Fibroblast of the aortic adventitia (primary cell): ENCODE measurements at regions not wholly inside any gene's neighbourhood (a gene's known extent, or its start where the extent isn't known, plus 50 kb on each side); places are given as distances from the start of the nearest gene placed in this dataset.

ENCODE experiments used
- DNase-seq: peaks from one replicate; pipeline ENCODE4 v3.0.0-alpha.2; 2010; ENCODE audit warnings: low read depth
- H3K4me3 ChIP-seq: 2 replicates; pipeline ENCODE4 v1.5.1; 2011; ENCODE audit warnings: low read depth, mild to moderate bottlenecking, control low read depth, low read length, moderate library complexity
- TF ChIP-seq, protein P1 (sequence below): IDR thresholded peaks from 2 replicates; pipeline ENCODE4 v1.5.1; 2011; ENCODE audit warnings: mild to moderate bottlenecking, low read length, control low read depth, inconsistent platforms; ENCODE audit not compliant: insufficient read depth

DNA sequence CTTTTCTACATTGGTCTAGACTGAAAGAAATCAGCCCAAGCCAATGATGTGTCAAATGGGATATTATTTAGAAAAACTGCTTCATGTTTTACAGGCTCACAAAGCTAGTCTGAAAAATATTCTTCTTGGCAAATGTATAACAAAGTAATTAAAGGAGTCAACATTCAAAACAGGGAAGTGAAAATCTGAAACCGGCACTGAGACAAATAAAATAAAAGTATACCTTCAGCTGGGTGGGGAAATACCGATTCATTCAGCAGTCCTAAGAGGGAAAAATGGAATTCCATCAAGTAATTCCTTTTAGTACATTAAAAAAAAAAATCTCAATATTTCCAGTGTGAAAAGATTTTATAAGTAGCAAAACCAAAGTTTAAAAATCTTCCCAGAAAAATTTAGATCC is 259.6 kb upstream of the SLC24A2 start:
- H3K4me3 ChIP-seq, result no peak overlapping the region
- no peak for DNase-seq
- TF ChIP-seq, protein P1, sequence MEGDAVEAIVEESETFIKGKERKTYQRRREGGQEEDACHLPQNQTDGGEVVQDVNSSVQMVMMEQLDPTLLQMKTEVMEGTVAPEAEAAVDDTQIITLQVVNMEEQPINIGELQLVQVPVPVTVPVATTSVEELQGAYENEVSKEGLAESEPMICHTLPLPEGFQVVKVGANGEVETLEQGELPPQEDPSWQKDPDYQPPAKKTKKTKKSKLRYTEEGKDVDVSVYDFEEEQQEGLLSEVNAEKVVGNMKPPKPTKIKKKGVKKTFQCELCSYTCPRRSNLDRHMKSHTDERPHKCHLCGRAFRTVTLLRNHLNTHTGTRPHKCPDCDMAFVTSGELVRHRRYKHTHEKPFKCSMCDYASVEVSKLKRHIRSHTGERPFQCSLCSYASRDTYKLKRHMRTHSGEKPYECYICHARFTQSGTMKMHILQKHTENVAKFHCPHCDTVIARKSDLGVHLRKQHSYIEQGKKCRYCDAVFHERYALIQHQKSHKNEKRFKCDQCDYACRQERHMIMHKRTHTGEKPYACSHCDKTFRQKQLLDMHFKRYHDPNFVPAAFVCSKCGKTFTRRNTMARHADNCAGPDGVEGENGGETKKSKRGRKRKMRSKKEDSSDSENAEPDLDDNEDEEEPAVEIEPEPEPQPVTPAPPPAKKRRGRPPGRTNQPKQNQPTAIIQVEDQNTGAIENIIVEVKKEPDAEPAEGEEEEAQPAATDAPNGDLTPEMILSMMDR, result no peak

GRCh38 chr9:20044686-20045085 is 255.8 kb upstream of the SLC24A2 start:
- TF ChIP-seq, protein P1, result no peak
- no peak for DNase-seq
- no peak overlapping the region for H3K4me3 ChIP-seq

- no peak for DNase-seq
- no peak overlapping the region for H3K4me3 ChIP-seq
- TF ChIP-seq, protein P1, result no peak
Observed at GRCh38 chr9:20043461-20043860, 254.6 kb upstream of the SLC24A2 start.

DNA sequence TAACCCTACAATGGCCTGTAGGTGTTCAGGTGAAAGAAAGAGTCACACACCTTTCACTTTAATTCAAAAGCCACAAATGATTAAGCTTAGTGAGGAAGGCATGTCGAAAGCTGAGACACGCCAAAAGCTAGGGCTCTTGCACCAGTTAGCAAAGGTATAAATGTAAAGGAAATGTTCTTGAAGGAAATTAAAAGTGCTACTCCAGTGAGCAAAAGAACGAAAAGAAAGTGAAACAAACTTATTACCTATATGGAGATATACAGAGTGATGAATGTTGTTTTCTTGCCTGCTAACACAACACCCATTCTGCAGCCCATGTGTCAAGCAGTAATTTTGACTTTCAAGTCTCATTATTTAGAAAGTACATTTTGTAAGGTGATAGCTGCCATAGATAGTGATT is 254.2 kb upstream of the SLC24A2 start:
- no peak overlapping the region for H3K4me3 ChIP-seq
- no peak for DNase-seq
- TF ChIP-seq, protein P1, result no peak

DNA sequence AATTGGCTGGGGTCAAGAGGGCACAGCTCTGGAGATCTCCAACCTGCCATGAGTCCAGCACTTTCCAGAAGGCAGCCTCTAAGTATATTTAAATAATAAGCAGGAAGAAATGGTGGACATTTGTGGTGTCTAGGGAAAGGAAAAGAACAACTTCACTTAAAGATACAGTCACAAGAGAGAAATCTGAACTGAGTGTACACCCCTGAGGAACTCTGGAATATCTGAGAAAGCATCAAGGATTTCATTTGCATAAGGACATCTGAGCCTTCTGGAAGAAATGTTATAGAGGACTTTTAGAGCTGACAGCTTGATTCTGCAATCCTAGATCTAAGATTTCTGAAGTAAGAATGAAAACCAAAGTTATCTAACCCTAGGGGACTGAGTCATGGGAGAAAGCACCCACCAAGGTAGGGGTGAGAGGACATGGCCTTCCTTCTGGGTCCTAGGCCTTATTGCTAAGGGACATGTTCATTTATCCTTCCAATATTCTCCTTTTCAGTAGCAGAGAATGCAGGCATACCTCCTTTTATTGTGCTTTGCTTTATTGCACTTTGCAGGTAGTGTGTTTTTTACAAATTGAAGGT is 253.4 kb upstream of the SLC24A2 start:
- TF ChIP-seq, protein P1, result no peak
- H3K4me3 ChIP-seq, result no peak overlapping the region
- DNase-seq, result no peak

DNA sequence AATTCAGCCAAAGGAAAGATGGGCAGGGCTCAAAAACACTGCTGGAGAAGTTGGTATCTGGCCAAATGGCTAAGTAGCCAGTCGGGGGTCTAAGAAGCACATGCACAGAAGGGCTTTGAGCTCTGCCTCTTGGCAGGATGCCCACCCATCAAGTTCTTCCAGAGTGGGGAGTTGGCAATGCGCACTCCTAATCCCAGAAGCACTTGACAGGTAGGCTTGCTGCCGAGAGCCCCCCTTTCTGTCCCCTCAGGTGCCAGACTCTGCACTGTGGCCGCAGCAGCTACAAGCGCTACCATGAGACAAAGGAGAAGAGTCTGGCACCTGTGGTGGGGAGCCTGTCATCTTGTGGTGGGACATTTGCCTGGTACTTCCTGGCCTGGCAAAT is 252.9 kb upstream of the SLC24A2 start:
- H3K4me3 ChIP-seq, result no peak overlapping the region
- TF ChIP-seq, protein P1, result no peak
- no peak for DNase-seq
